SK-N-MC (cell line): ENCODE measurements at regions not wholly inside any gene's neighbourhood (a gene's known extent, or its start where the extent isn't known, plus 50 kb on each side); places are given as distances from the start of the nearest gene placed in this dataset.

Source experiments
- DNase-seq: peaks from one replicate; pipeline ENCODE4 v3.0.0-alpha.2; 2011; ENCODE audit warnings: low read depth, low spot score
- H3K27ac ChIP-seq: fragments of 200-600 bp; sonication (generic); 2 replicates; pipeline ENCODE4 v1.5.1; 2016; ENCODE audit warnings: mixed run types
- H3K36me3 ChIP-seq: fragments of 200-600 bp; sonication (generic); 2 replicates; pipeline ENCODE4 v1.6.1; 2017; ENCODE audit warnings: antibody characterized with exemption, low read length, mixed read lengths; ENCODE audit not compliant: insufficient read depth
- H3K4me3 ChIP-seq: fragments of 200-600 bp; sonication (generic); 2 replicates; pipeline ENCODE4 v1.5.1; 2016
- H3K9ac ChIP-seq: fragments of 200-600 bp; sonication (generic); 2 replicates; pipeline ENCODE4 v1.8.0; 2017; ENCODE audit warnings: mixed run types, mixed read lengths; ENCODE audit not compliant: insufficient read length
- H3K9me3 ChIP-seq: fragments of 200-600 bp; sonication (generic); 2 replicates; pipeline ENCODE4 v1.6.1; 2017; ENCODE audit warnings: low read depth, mild to moderate bottlenecking, antibody characterized with exemption, low read length, moderate library complexity, mixed read lengths
- EZH2 ChIP-seq: fragments of 200-600 bp; sonication (generic); IDR thresholded peaks from one replicate; pipeline ENCODE4 v1.6.1; 2017; ENCODE audit warnings: antibody characterized with exemption
- FOXP2 ChIP-seq: optimal IDR thresholded peaks from 2 replicates; pipeline ENCODE3; 2011; ENCODE audit warnings: mild to moderate bottlenecking, moderate library complexity; ENCODE audit not compliant: insufficient read depth; ENCODE audit errors: extremely low read length, control extremely low read depth
- POLR2AphosphoS5 ChIP-seq: IDR thresholded peaks from 2 replicates; pipeline ENCODE4 v1.6.1; 2012; ENCODE audit warnings: mild to moderate bottlenecking, low read depth, low read length, borderline replicate concordance

- H3K4me3 ChIP-seq, result no peak overlapping the region
- DNase-seq, result no peak
- H3K27ac ChIP-seq, result no peak overlapping the region
- no peak for TF ChIP-seq EZH2
- no peak for TF ChIP-seq POLR2AphosphoS5
- no peak for TF ChIP-seq FOXP2
- H3K9me3 ChIP-seq, result peaks cover 3% of the 10 kb centered on the region; the same call in 1 of the 2 replicates
- H3K36me3 ChIP-seq, result no peaks in the 10 kb centered on the region
- no peak overlapping the region for H3K9ac ChIP-seq
Observed at GRCh38 chr18:27685807-27686412, 491.0 kb downstream of the CDH2 start.

GRCh38 chr18:27685091-27685490, 491.8 kb downstream of the CDH2 start:
- no peak overlapping the region for H3K27ac ChIP-seq
- H3K36me3 ChIP-seq, result no peaks in the 10 kb centered on the region
- peaks cover 3% of the 10 kb centered on the region; the same call in 1 of the 2 replicates for H3K9me3 ChIP-seq
- DNase-seq, result no peak
- TF ChIP-seq POLR2AphosphoS5 (no peak), FOXP2 (no peak)
- H3K4me3 ChIP-seq, result no peak overlapping the region
- H3K9ac ChIP-seq, result no peak overlapping the region

DNA sequence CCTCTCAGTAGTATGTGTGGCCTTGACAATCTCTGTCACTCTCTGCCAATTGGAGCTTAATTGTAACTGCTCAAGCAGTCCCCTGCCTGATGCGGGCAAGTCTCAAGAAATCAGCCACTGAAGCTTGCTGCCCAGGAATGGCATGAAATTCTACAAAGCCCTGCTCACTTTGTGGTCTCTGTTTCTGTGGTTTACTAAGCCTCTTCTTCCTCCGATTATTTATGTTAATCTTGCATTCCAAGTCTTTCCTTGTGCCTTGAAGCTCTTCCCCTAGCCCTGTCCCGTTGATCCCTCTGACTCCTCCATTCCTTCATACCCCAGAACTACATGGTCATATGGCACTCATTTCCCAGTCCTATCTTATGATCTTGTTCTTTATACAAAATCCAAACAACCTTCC, 489.3 kb upstream of the CHST9 start:
- DNase-seq, result no peak
- Histone ChIP-seq H3K27ac (no peak overlapping the region), H3K4me3 (no peak overlapping the region), H3K9me3 (no peaks in the 10 kb centered on the region), H3K36me3 (no peaks in the 10 kb centered on the region), H3K9ac (no peak overlapping the region)
- TF ChIP-seq POLR2AphosphoS5 (no peak), EZH2 (no peak), FOXP2 (no peak)

GRCh38 chr18:27673861-27674260, 488.8 kb upstream of the CHST9 start:
- no peak overlapping the region for H3K27ac ChIP-seq
- no peaks in the 10 kb centered on the region for H3K9me3 ChIP-seq
- DNase-seq, result no peak
- H3K9ac ChIP-seq, result no peak overlapping the region
- H3K4me3 ChIP-seq, result no peak overlapping the region
- TF ChIP-seq POLR2AphosphoS5 (no peak), EZH2 (no peak), FOXP2 (no peak)
- no peaks in the 10 kb centered on the region for H3K36me3 ChIP-seq

- Histone ChIP-seq H3K27ac (no peak overlapping the region), H3K4me3 (no peak overlapping the region), H3K9me3 (no peaks in the 10 kb centered on the region), H3K36me3 (no peaks in the 10 kb centered on the region), H3K9ac (no peak overlapping the region)
- DNase-seq, result no peak
- TF ChIP-seq EZH2 (no peak), FOXP2 (no peak), POLR2AphosphoS5 (no peak)
Observed at GRCh38 chr18:27668158-27668557, 483.1 kb upstream of the CHST9 start.

GRCh38 chr18:27667064-27667463, 482.0 kb upstream of the CHST9 start:
- Histone ChIP-seq H3K36me3 (no peaks in the 10 kb centered on the region), H3K4me3 (no peak overlapping the region), H3K9ac (no peak overlapping the region), H3K27ac (no peak overlapping the region), H3K9me3 (no peaks in the 10 kb centered on the region)
- TF ChIP-seq POLR2AphosphoS5 (no peak), FOXP2 (no peak), EZH2 (no peak)
- no peak for DNase-seq

DNA sequence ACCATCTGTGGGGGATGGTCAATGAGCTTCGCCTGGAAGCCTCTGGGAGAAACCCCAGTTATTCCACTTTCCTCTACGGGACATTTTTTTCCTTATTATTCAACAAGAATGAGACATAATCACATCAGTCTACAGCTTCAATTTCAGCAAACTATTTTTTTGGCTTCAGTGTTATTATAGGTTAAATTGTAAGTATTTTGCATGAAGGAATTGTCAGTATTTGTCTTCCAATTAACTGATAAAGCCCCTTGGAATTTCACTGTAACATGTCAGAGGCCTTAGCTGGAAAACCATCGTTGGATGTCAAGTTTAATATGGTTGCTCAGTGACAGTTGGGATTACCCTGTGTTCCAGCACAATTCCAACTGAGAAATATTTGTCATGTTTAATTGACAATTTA, 480.9 kb upstream of the CHST9 start:
- DNase-seq, result no peak
- Histone ChIP-seq H3K27ac (no peak overlapping the region), H3K9ac (no peak overlapping the region), H3K4me3 (no peak overlapping the region), H3K36me3 (no peaks in the 10 kb centered on the region), H3K9me3 (no peaks in the 10 kb centered on the region)
- no peak for TF ChIP-seq POLR2AphosphoS5
- TF ChIP-seq FOXP2, result no peak
- no peak for TF ChIP-seq EZH2

- no peak for TF ChIP-seq EZH2
- TF ChIP-seq POLR2AphosphoS5, result no peak
- no peak for TF ChIP-seq FOXP2
- Histone ChIP-seq H3K9ac (no peak overlapping the region), H3K27ac (no peak overlapping the region), H3K4me3 (no peak overlapping the region), H3K9me3 (no peaks in the 10 kb centered on the region), H3K36me3 (no peaks in the 10 kb centered on the region)
- DNase-seq, result no peak
Observed at GRCh38 chr18:27665264-27665799, 480.2 kb upstream of the CHST9 start.

DNA sequence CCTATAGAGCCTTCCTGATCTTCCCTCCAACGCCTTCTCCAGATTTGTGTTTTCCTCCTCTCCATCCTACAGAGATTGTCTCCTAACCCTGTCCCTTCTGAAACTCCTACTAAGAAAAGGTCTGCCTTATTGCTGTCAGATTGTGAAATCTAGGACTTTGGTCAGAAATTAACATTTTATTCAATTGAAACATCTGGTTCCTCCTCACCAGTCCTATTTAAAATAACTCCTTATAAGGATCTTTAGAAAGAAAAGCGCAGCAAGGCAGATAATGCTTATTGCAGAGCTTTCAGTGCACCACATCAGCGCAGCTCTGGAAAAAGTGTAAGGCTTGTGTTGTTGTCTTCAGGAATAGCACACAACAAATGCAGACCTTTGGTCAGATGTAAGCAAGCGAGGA, 477.8 kb upstream of the CHST9 start:
- H3K4me3 ChIP-seq, result no peak overlapping the region
- H3K27ac ChIP-seq, result no peak overlapping the region
- DNase-seq, result no peak
- no peaks in the 10 kb centered on the region for H3K36me3 ChIP-seq
- TF ChIP-seq POLR2AphosphoS5, result no peak
- TF ChIP-seq EZH2, result no peak
- H3K9ac ChIP-seq, result no peak overlapping the region
- no peaks in the 10 kb centered on the region for H3K9me3 ChIP-seq
